Neural cell (in vitro differentiated cells): ENCODE measurements at regions not wholly inside any gene's neighbourhood (a gene's known extent, or its start where the extent isn't known, plus 50 kb on each side); places are given as distances from the start of the nearest gene placed in this dataset.

Source experiments
- EP300 ChIP-seq: fragments of 450-650 bp; conservative IDR thresholded peaks from 2 replicates; pipeline ENCODE4 v1.6.1; 2014; ENCODE audit warnings: antibody characterized with exemption, mild to moderate bottlenecking, moderate library complexity; ENCODE audit not compliant: poor library complexity, severe bottlenecking
- EZH2 ChIP-seq: fragments of 200-600, 300-800 bp; shearing (Covaris generic), sonication (generic); IDR thresholded peaks from 2 replicates; pipeline ENCODE4 v1.6.1; 2014; ENCODE audit warnings: antibody characterized with exemption, low read length, borderline replicate concordance, mild to moderate bottlenecking; ENCODE audit not compliant: insufficient read depth, poor library complexity, severe bottlenecking
- POLR2AphosphoS5 ChIP-seq: IDR thresholded peaks from 2 replicates; pipeline ENCODE4 v1.6.1; 2012
- RAD21 ChIP-seq: fragments of 450-650 bp; conservative IDR thresholded peaks from 2 replicates; pipeline ENCODE4 v1.6.1; 2014; ENCODE audit warnings: antibody characterized with exemption, mild to moderate bottlenecking, moderate library complexity
- TAF1 ChIP-seq: IDR thresholded peaks from 2 replicates; pipeline ENCODE4 v1.6.1; 2012; ENCODE audit warnings: low read depth
- TF ChIP-seq, protein P1 (sequence below): fragments of 450-650 bp; IDR thresholded peaks from 2 replicates; pipeline ENCODE4 v1.5.1; 2014; ENCODE audit warnings: antibody characterized with exemption, mild to moderate bottlenecking, moderate library complexity; ENCODE audit not compliant: poor library complexity, severe bottlenecking

GRCh38 chr15:85984241-85984640 is 95.4 kb upstream of the AGBL1 start:
- TF ChIP-seq RAD21 (no peak), EZH2 (no peak), TAF1 (no peak), POLR2AphosphoS5 (no peak), EP300 (no peak)
- TF ChIP-seq, protein P1, sequence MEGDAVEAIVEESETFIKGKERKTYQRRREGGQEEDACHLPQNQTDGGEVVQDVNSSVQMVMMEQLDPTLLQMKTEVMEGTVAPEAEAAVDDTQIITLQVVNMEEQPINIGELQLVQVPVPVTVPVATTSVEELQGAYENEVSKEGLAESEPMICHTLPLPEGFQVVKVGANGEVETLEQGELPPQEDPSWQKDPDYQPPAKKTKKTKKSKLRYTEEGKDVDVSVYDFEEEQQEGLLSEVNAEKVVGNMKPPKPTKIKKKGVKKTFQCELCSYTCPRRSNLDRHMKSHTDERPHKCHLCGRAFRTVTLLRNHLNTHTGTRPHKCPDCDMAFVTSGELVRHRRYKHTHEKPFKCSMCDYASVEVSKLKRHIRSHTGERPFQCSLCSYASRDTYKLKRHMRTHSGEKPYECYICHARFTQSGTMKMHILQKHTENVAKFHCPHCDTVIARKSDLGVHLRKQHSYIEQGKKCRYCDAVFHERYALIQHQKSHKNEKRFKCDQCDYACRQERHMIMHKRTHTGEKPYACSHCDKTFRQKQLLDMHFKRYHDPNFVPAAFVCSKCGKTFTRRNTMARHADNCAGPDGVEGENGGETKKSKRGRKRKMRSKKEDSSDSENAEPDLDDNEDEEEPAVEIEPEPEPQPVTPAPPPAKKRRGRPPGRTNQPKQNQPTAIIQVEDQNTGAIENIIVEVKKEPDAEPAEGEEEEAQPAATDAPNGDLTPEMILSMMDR, result no peak
